ENCODE measurements at regions not wholly inside any gene's neighbourhood (a gene's known extent, or its start where the extent isn't known, plus 50 kb on each side); places are given as distances from the start of the nearest gene placed in this dataset.

DNA sequence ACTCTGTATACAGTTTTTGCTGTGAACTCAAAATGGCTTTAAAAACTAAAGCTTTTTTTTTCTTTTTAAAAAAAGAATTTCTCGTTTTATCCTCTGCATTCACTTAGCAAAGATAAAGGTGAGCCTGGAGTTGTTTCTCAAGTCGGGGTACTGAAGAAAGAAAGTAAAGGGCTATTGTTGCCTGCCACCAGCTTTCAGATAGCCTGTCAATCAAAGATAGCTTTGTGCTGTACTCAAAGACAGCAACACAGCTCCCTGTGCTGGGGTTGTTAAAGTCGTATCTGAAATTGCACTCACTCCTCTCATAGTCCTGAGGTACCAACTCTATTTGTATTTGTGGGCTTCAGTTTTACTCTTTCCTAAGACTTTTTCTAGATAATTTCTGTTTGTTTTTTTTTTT lies 710.1 kb upstream of the ID4 start (continued):
- TF ChIP-seq, protein P1, sequence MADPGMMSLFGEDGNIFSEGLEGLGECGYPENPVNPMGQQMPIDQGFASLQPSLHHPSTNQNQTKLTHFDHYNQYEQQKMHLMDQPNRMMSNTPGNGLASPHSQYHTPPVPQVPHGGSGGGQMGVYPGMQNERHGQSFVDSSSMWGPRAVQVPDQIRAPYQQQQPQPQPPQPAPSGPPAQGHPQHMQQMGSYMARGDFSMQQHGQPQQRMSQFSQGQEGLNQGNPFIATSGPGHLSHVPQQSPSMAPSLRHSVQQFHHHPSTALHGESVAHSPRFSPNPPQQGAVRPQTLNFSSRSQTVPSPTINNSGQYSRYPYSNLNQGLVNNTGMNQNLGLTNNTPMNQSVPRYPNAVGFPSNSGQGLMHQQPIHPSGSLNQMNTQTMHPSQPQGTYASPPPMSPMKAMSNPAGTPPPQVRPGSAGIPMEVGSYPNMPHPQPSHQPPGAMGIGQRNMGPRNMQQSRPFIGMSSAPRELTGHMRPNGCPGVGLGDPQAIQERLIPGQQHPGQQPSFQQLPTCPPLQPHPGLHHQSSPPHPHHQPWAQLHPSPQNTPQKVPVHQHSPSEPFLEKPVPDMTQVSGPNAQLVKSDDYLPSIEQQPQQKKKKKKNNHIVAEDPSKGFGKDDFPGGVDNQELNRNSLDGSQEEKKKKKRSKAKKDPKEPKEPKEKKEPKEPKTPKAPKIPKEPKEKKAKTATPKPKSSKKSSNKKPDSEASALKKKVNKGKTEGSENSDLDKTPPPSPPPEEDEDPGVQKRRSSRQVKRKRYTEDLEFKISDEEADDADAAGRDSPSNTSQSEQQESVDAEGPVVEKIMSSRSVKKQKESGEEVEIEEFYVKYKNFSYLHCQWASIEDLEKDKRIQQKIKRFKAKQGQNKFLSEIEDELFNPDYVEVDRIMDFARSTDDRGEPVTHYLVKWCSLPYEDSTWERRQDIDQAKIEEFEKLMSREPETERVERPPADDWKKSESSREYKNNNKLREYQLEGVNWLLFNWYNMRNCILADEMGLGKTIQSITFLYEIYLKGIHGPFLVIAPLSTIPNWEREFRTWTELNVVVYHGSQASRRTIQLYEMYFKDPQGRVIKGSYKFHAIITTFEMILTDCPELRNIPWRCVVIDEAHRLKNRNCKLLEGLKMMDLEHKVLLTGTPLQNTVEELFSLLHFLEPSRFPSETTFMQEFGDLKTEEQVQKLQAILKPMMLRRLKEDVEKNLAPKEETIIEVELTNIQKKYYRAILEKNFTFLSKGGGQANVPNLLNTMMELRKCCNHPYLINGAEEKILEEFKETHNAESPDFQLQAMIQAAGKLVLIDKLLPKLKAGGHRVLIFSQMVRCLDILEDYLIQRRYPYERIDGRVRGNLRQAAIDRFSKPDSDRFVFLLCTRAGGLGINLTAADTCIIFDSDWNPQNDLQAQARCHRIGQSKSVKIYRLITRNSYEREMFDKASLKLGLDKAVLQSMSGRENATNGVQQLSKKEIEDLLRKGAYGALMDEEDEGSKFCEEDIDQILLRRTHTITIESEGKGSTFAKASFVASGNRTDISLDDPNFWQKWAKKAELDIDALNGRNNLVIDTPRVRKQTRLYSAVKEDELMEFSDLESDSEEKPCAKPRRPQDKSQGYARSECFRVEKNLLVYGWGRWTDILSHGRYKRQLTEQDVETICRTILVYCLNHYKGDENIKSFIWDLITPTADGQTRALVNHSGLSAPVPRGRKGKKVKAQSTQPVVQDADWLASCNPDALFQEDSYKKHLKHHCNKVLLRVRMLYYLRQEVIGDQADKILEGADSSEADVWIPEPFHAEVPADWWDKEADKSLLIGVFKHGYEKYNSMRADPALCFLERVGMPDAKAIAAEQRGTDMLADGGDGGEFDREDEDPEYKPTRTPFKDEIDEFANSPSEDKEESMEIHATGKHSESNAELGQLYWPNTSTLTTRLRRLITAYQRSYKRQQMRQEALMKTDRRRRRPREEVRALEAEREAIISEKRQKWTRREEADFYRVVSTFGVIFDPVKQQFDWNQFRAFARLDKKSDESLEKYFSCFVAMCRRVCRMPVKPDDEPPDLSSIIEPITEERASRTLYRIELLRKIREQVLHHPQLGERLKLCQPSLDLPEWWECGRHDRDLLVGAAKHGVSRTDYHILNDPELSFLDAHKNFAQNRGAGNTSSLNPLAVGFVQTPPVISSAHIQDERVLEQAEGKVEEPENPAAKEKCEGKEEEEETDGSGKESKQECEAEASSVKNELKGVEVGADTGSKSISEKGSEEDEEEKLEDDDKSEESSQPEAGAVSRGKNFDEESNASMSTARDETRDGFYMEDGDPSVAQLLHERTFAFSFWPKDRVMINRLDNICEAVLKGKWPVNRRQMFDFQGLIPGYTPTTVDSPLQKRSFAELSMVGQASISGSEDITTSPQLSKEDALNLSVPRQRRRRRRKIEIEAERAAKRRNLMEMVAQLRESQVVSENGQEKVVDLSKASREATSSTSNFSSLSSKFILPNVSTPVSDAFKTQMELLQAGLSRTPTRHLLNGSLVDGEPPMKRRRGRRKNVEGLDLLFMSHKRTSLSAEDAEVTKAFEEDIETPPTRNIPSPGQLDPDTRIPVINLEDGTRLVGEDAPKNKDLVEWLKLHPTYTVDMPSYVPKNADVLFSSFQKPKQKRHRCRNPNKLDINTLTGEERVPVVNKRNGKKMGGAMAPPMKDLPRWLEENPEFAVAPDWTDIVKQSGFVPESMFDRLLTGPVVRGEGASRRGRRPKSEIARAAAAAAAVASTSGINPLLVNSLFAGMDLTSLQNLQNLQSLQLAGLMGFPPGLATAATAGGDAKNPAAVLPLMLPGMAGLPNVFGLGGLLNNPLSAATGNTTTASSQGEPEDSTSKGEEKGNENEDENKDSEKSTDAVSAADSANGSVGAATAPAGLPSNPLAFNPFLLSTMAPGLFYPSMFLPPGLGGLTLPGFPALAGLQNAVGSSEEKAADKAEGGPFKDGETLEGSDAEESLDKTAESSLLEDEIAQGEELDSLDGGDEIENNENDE (IDR thresholded peaks at IDR 0.05; ENCODE audit: insufficient replicate concordance, low read length), result no peak
- TF ChIP-seq, protein P2, sequence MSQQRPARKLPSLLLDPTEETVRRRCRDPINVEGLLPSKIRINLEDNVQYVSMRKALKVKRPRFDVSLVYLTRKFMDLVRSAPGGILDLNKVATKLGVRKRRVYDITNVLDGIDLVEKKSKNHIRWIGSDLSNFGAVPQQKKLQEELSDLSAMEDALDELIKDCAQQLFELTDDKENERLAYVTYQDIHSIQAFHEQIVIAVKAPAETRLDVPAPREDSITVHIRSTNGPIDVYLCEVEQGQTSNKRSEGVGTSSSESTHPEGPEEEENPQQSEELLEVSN (IDR thresholded peaks at IDR 0.05), result no peak
- TF ChIP-seq KDM5A (IDR thresholded peaks at IDR 0.05; ENCODE audit: low read length) (no peak), PHF8 (conservative IDR thresholded peaks at IDR 0.05; ENCODE audit: low read depth, low read length) (no peak), SP4 (IDR thresholded peaks at IDR 0.05; ENCODE audit: low read length) (no peak), RXRA (IDR thresholded peaks at IDR 0.05; ENCODE audit: insufficient read depth, low read depth, low read length) (no peak), SP1 (IDR thresholded peaks at IDR 0.05; ENCODE audit: low read depth, low read length) (no peak), SUZ12 (IDR thresholded peaks at IDR 0.05; ENCODE audit: low read length) (no peak), SAP30 (IDR thresholded peaks at IDR 0.05; ENCODE audit: insufficient read depth, insufficient replicate concordance, low read length) (no peak), SIRT6 (IDR thresholded peaks at IDR 0.05; ENCODE audit: low read length) (no peak)
- TF ChIP-seq, protein P3, sequence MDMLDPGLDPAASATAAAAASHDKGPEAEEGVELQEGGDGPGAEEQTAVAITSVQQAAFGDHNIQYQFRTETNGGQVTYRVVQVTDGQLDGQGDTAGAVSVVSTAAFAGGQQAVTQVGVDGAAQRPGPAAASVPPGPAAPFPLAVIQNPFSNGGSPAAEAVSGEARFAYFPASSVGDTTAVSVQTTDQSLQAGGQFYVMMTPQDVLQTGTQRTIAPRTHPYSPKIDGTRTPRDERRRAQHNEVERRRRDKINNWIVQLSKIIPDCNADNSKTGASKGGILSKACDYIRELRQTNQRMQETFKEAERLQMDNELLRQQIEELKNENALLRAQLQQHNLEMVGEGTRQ (IDR thresholded peaks at IDR 0.05; ENCODE audit: low read length), result no peak

All from H1 (cell line).